HUES6 (cell line): ENCODE measurements at regions not wholly inside any gene's neighbourhood (a gene's known extent, or its start where the extent isn't known, plus 50 kb on each side); places are given as distances from the start of the nearest gene placed in this dataset.
"Not testable (repeated sequence)": the region's sequence is repeated elsewhere in the genome, so short reads cannot be mapped to it uniquely, and the experiment has no call there.

ENCODE experiments used
- H3K27ac ChIP-seq: 2 replicates; pipeline ENCODE4 v1.7.0; 2013; ENCODE audit warnings: low read depth, mild to moderate bottlenecking, low read length, inconsistent platforms
- H3K27me3 ChIP-seq: 2 replicates; pipeline ENCODE4 v1.6.1; 2013; ENCODE audit warnings: low read length; ENCODE audit not compliant: control insufficient read depth, insufficient read depth
- H3K36me3 ChIP-seq: 2 replicates; pipeline ENCODE4 v1.6.1; 2013; ENCODE audit warnings: low read length; ENCODE audit not compliant: control insufficient read depth, insufficient read depth
- H3K4me1 ChIP-seq: 2 replicates; pipeline ENCODE4 v1.6.1; 2013; ENCODE audit warnings: low read length; ENCODE audit not compliant: control insufficient read depth, insufficient read depth
- H3K4me3 ChIP-seq: 2 replicates; pipeline ENCODE4 v1.5.1; 2013; ENCODE audit warnings: low read depth, low read length
- H3K9ac ChIP-seq: one replicate; pipeline ENCODE4 v1.6.1; 2013; ENCODE audit warnings: mild to moderate bottlenecking, low read length
- H3K9me3 ChIP-seq: 2 replicates; pipeline ENCODE4 v1.6.1; 2013; ENCODE audit warnings: low read depth, low read length; ENCODE audit not compliant: control insufficient read depth, insufficient read depth

- H3K27ac ChIP-seq: no peak overlapping the region
- H3K4me3 ChIP-seq: no peak overlapping the region
- H3K9ac ChIP-seq: no peak overlapping the region
- no peaks in the 10 kb centered on the region for H3K4me1 ChIP-seq
- no peaks in the 10 kb centered on the region for H3K27me3 ChIP-seq
- H3K36me3 ChIP-seq: no peaks in the 10 kb centered on the region
- H3K9me3 ChIP-seq: no peaks in the 10 kb centered on the region
These were observed 1559.0 kb upstream of the SLC10A2 start for GRCh38 chr13:104625201-104625600.

- H3K4me3 ChIP-seq: no peak overlapping the region
- no peak overlapping the region for H3K9ac ChIP-seq
- no peaks in the 10 kb centered on the region for H3K4me1 ChIP-seq
- peaks cover 17% of the 10 kb centered on the region for H3K9me3 ChIP-seq
- H3K27ac ChIP-seq: no peak overlapping the region
- H3K27me3 ChIP-seq: no peaks in the 10 kb centered on the region
- H3K36me3 ChIP-seq: no peaks in the 10 kb centered on the region
These were observed 1550.8 kb upstream of the SLC10A2 start for GRCh38 chr13:104616990-104617389.

GRCh38 chr13:104614361-104615145 lies 1548.3 kb upstream of the SLC10A2 start:
- Histone ChIP-seq H3K27me3 (no peaks in the 10 kb centered on the region), H3K4me1 (no peaks in the 10 kb centered on the region), H3K9ac (no peak overlapping the region), H3K9me3 (peaks cover 17% of the 10 kb centered on the region), H3K27ac (no peak overlapping the region), H3K4me3 (no peak overlapping the region), H3K36me3 (no peaks in the 10 kb centered on the region)

GRCh38 chr13:104608331-104608730 lies 1542.1 kb upstream of the SLC10A2 start:
- Histone ChIP-seq H3K9ac (no peak overlapping the region), H3K36me3 (no peaks in the 10 kb centered on the region), H3K4me1 (no peaks in the 10 kb centered on the region), H3K27ac (no peak overlapping the region), H3K4me3 (no peak overlapping the region), H3K9me3 (0 out of 2 replicates have a peak, but pooled peaks cover 3% of the 10 kb centered on the region), H3K27me3 (no peaks in the 10 kb centered on the region)

- not testable (repeated sequence) for H3K9me3 ChIP-seq, H3K4me3 ChIP-seq, H3K36me3 ChIP-seq, H3K27ac ChIP-seq, H3K27me3 ChIP-seq, H3K4me1 ChIP-seq, H3K9ac ChIP-seq
These were observed 1539.2 kb upstream of the SLC10A2 start for GRCh38 chr13:104605435-104605834.

GRCh38 chr13:104597546-104598180 lies 1531.4 kb upstream of the SLC10A2 start:
- Histone ChIP-seq H3K4me1 (no peaks in the 10 kb centered on the region), H3K9ac (no peak overlapping the region), H3K27me3 (no peaks in the 10 kb centered on the region), H3K9me3 (no peaks in the 10 kb centered on the region), H3K4me3 (no peak overlapping the region), H3K36me3 (no peaks in the 10 kb centered on the region), H3K27ac (no peak overlapping the region)

- H3K4me3 ChIP-seq: no peak overlapping the region
- no peaks in the 10 kb centered on the region for H3K36me3 ChIP-seq
- H3K9ac ChIP-seq: no peak overlapping the region
- no peaks in the 10 kb centered on the region for H3K27me3 ChIP-seq
- H3K9me3 ChIP-seq: no peaks in the 10 kb centered on the region
- H3K4me1 ChIP-seq: no peaks in the 10 kb centered on the region
- H3K27ac ChIP-seq: no peak overlapping the region
These were observed 1529.3 kb upstream of the SLC10A2 start for GRCh38 chr13:104595511-104595910.

- no peak overlapping the region for H3K27ac ChIP-seq
- no peaks in the 10 kb centered on the region for H3K36me3 ChIP-seq
- no peak overlapping the region for H3K4me3 ChIP-seq
- no peaks in the 10 kb centered on the region for H3K4me1 ChIP-seq
- no peaks in the 10 kb centered on the region for H3K9me3 ChIP-seq
- H3K9ac ChIP-seq: no peak overlapping the region
- H3K27me3 ChIP-seq: no peaks in the 10 kb centered on the region
These were observed 1528.6 kb upstream of the SLC10A2 start for GRCh38 chr13:104594806-104595205.

GRCh38 chr13:104593693-104594092 lies 1527.5 kb upstream of the SLC10A2 start:
- Histone ChIP-seq H3K9me3 (no peaks in the 10 kb centered on the region), H3K9ac (no peak overlapping the region), H3K27me3 (no peaks in the 10 kb centered on the region), H3K27ac (no peak overlapping the region), H3K4me3 (no peak overlapping the region), H3K4me1 (no peaks in the 10 kb centered on the region), H3K36me3 (no peaks in the 10 kb centered on the region)

GRCh38 chr13:104593251-104593576 lies 1527.0 kb upstream of the SLC10A2 start:
- no peaks in the 10 kb centered on the region for H3K36me3 ChIP-seq
- no peaks in the 10 kb centered on the region for H3K4me1 ChIP-seq
- H3K27ac ChIP-seq: no peak overlapping the region
- H3K27me3 ChIP-seq: no peaks in the 10 kb centered on the region
- H3K9ac ChIP-seq: no peak overlapping the region
- H3K9me3 ChIP-seq: no peaks in the 10 kb centered on the region
- no peak overlapping the region for H3K4me3 ChIP-seq

GRCh38 chr13:104592545-104593250 lies 1526.5 kb upstream of the SLC10A2 start:
- Histone ChIP-seq H3K36me3 (no peaks in the 10 kb centered on the region), H3K27ac (no peak overlapping the region), H3K4me1 (no peaks in the 10 kb centered on the region), H3K4me3 (no peak overlapping the region), H3K9me3 (no peaks in the 10 kb centered on the region), H3K27me3 (no peaks in the 10 kb centered on the region), H3K9ac (no peak overlapping the region)
